HK-2 (cell line): ENCODE measurements at regions not wholly inside any gene's neighbourhood (a gene's known extent, or its start where the extent isn't known, plus 50 kb on each side); places are given as distances from the start of the nearest gene placed in this dataset.

Experiments
- DNase-seq: peaks from one replicate; pipeline ENCODE4 v3.0.0-alpha.2; 2018; ENCODE audit not compliant: unreplicated experiment

- DNase-seq, result no peak
Observed at GRCh38 chr15:31274496-31275330, 51.9 kb upstream of the KLF13 start.

GRCh38 chr15:31275331-31276262, 51.0 kb upstream of the KLF13 start:
- DNase-seq, result no peak

- no peak for DNase-seq
Observed at GRCh38 chr15:31276596-31277298, 49.9 kb upstream of the KLF13 start.
